Stimulated activated CD8-positive, alpha-beta memory T cell treated with anti-CD3 and anti-CD28 coated beads, Interleukin-4, amount 100 ng/mL, for 24 hours (primary cell): ENCODE measurements at regions not wholly inside any gene's neighbourhood (a gene's known extent, or its start where the extent isn't known, plus 50 kb on each side); places are given as distances from the start of the nearest gene placed in this dataset.

Source experiments
- DNase-seq: peaks from one replicate; pipeline ENCODE4 v3.0.0-alpha.2; 2020; ENCODE audit warnings: low read depth

GRCh38 chr16:87183647-87184046 is 133.5 kb downstream of the C16orf95 start:
- DNase-seq: no peak

- no peak for DNase-seq
These were observed 131.9 kb downstream of the C16orf95 start for GRCh38 chr16:87185308-87185707.

- DNase-seq: no peak
These were observed 131.2 kb downstream of the C16orf95 start for GRCh38 chr16:87185983-87186382.

- DNase-seq: no peak
These were observed 130.7 kb downstream of the C16orf95 start for GRCh38 chr16:87186446-87186845.

GRCh38 chr16:87186876-87187533 is 130.2 kb downstream of the C16orf95 start:
- DNase-seq: no peak

- DNase-seq: no peak
These were observed 129.1 kb downstream of the C16orf95 start for GRCh38 chr16:87188104-87188503.

GRCh38 chr16:87189426-87189825 is 127.8 kb downstream of the C16orf95 start:
- DNase-seq: no peak

- no peak for DNase-seq
These were observed 126.6 kb downstream of the C16orf95 start for GRCh38 chr16:87190288-87191230.

- no peak for DNase-seq
These were observed 124.6 kb downstream of the C16orf95 start for GRCh38 chr16:87192452-87193073.

GRCh38 chr16:87194172-87194571 is 123.0 kb downstream of the C16orf95 start:
- DNase-seq: no peak

- no peak for DNase-seq
These were observed 122.0 kb downstream of the C16orf95 start for GRCh38 chr16:87195161-87195560.

GRCh38 chr16:87196231-87196630 is 121.0 kb downstream of the C16orf95 start:
- no peak for DNase-seq

GRCh38 chr16:87196661-87197060 is 120.5 kb downstream of the C16orf95 start:
- DNase-seq: no peak

- no peak for DNase-seq
These were observed 118.8 kb downstream of the C16orf95 start for GRCh38 chr16:87198328-87198832.

- DNase-seq: no peak
These were observed 118.3 kb downstream of the C16orf95 start for GRCh38 chr16:87198881-87199280.

GRCh38 chr16:87199379-87199778 is 117.8 kb downstream of the C16orf95 start:
- no peak for DNase-seq

GRCh38 chr16:87199901-87200300 is 117.3 kb downstream of the C16orf95 start:
- no peak for DNase-seq

GRCh38 chr16:87200637-87201036 is 116.6 kb downstream of the C16orf95 start:
- no peak for DNase-seq

- no peak for DNase-seq
These were observed 116.1 kb downstream of the C16orf95 start for GRCh38 chr16:87201052-87201451.

GRCh38 chr16:87201790-87202189 is 115.4 kb downstream of the C16orf95 start:
- DNase-seq: no peak

GRCh38 chr16:87202346-87202745 is 114.8 kb downstream of the C16orf95 start:
- DNase-seq: no peak

- DNase-seq: peak; percentile 26
These were observed 114.0 kb downstream of the C16orf95 start for GRCh38 chr16:87203060-87203656.
